K562 (cell line): ENCODE measurements at regions not wholly inside any gene's neighbourhood (a gene's known extent, or its start where the extent isn't known, plus 50 kb on each side); places are given as distances from the start of the nearest gene placed in this dataset.

Experiments
- ATAC-seq: fragments of 200-7000 bp; cut with Tn5 transposase; 3 replicates; pipeline ENCODE4 v1.9.1; 2020; ENCODE audit warnings: moderate library complexity
- BruUV-seq: library from RNA; stranded (reverse); fragments of 400-500 nt; replicated peaks from 2 replicates; lab custom pipeline; 2021; lab: Mats Ljungman, UMichigan
- CTCF ChIA-PET: fragments of 300-600 bp; formaldehyde crosslinking; extraction: SDS; loops from one replicate; lab custom pipeline; 2021; ENCODE audit warnings: low intra/inter-chr PET ratio; lab: Yijun Ruan, JAX
- POLR2A ChIA-PET: fragments of 300-600, 350-650 bp; sonication (Branson Sonifier 250); formaldehyde crosslinking; extraction: SDS; loops from one replicate; lab custom pipeline; 2021; ENCODE audit warnings: antibody characterized with exemption, inconsistent platforms; lab: Yijun Ruan, JAX
- DNase-seq, 4 experiments: peaks; one replicate each; pipeline versions ENCODE4 v3.0.0 to v3.0.0-alpha.2; 2011 to 2018; ENCODE audit warnings: low spot score in 3 of 4, mixed read lengths in 3 of 4; ENCODE audit errors: extremely low read depth in 1 of 4
- FAIRE-seq: peaks from 2 replicates; lab custom pipeline; 2011; peaks lifted over from hg19 to GRCh38; lab: Jason Lieb, UNC
- H2AFZ ChIP-seq: 2 replicates; pipeline ENCODE4 v1.6.0; 2011; ENCODE audit warnings: low read depth, low read length, control low read depth, inconsistent platforms
- H3K27ac ChIP-seq: fragments of 200-600 bp; 3 replicates; pipeline ENCODE4 v1.8.0; 2011; ENCODE audit warnings: low read depth, mild to moderate bottlenecking, control low read depth, inconsistent platforms, low read length, moderate library complexity, mixed read lengths; ENCODE audit errors: extremely low read depth
- H3K27me3 ChIP-seq, 2 experiments: fragments of 300-600 bp in 1 of 2; 2 replicates in 1 of 2; 3 replicates in 1 of 2; pipeline versions ENCODE4 v1.6.0 to v1.8.0; 2011; ENCODE audit warnings: inconsistent platforms in 2 of 2, low read length in 2 of 2, mild to moderate bottlenecking in 1 of 2, mixed read lengths in 1 of 2, moderate library complexity in 1 of 2; ENCODE audit not compliant: control insufficient read depth in 2 of 2, insufficient read depth in 2 of 2
- H3K36me3 ChIP-seq: fragments of 300-600 bp; 3 replicates; pipeline ENCODE4 v1.8.0; 2011; ENCODE audit warnings: mild to moderate bottlenecking, low read length, inconsistent platforms; ENCODE audit not compliant: control insufficient read depth, insufficient read depth
- H3K4me1 ChIP-seq, 2 experiments: fragments of 200-600 bp in 1 of 2; replicated peaks in 1 of 2; 2 replicates in 1 of 2; 3 replicates in 1 of 2; pipeline versions ENCODE4 v1.5.1 to v1.8.0; 2011; ENCODE audit warnings: inconsistent platforms in 2 of 2, low read length in 2 of 2, mild to moderate bottlenecking in 1 of 2, mixed read lengths in 1 of 2, moderate library complexity in 1 of 2; ENCODE audit not compliant: control insufficient read depth in 2 of 2, insufficient read depth in 2 of 2
- H3K4me2 ChIP-seq: 2 replicates; pipeline ENCODE4 v1.6.1; 2011; ENCODE audit warnings: low read length, control low read depth, inconsistent platforms, mixed read lengths; ENCODE audit not compliant: insufficient read depth
- H3K4me3 ChIP-seq: fragments of 200-600 bp; sonication (generic), shearing (Covaris generic); 2 replicates; pipeline ENCODE4 v1.5.1; 2016; ENCODE audit warnings: control low read depth, inconsistent platforms
- H3K79me2 ChIP-seq: fragments of 200-600 bp; 3 replicates; pipeline ENCODE4 v1.8.0; 2011; ENCODE audit warnings: low read length, inconsistent platforms; ENCODE audit not compliant: control insufficient read depth, insufficient read depth
- H3K9ac ChIP-seq, 2 experiments: 2 replicates each; pipeline versions ENCODE4 v1.6.0 to v1.6.1; 2011; ENCODE audit warnings: low read depth in 2 of 2, low read length in 2 of 2, control low read depth in 1 of 2, inconsistent platforms in 1 of 2, mild to moderate bottlenecking in 1 of 2, mixed read lengths in 1 of 2; ENCODE audit not compliant: insufficient read depth in 1 of 2
- H3K9me1 ChIP-seq: one replicate; pipeline ENCODE4 v1.6.0; 2011; ENCODE audit warnings: inconsistent platforms, mild to moderate bottlenecking, low read length, moderate library complexity; ENCODE audit not compliant: control insufficient read depth, insufficient read depth
- H3K9me3 ChIP-seq: replicated peaks from 2 replicates; pipeline ENCODE4 v1.5.1; 2011; ENCODE audit warnings: low read depth, low read length, inconsistent platforms; ENCODE audit not compliant: control insufficient read depth, insufficient read depth
- H4K20me1 ChIP-seq: replicated peaks from 2 replicates; pipeline ENCODE4 v1.6.1; 2011; ENCODE audit warnings: low read length, inconsistent platforms, mixed read lengths; ENCODE audit not compliant: control insufficient read depth, insufficient read depth
- GABPB2 ChIP-seq: fragments of 250-450 bp; sonication (Bioruptor Pico); conservative IDR thresholded peaks from 2 replicates; pipeline ENCODE4 v1.5.1; 2021; ENCODE audit warnings: mild to moderate bottlenecking
- SRSF1 ChIP-seq: fragments of 200-400 bp; formaldehyde crosslinking; IDR thresholded peaks from 2 replicates; pipeline ENCODE4 v1.6.1; 2017; ENCODE audit warnings: mild to moderate bottlenecking, low read depth, low read length, moderate library complexity
- TFE3 ChIP-seq: fragments of 450-650 bp; formaldehyde crosslinking; IDR thresholded peaks from 2 replicates; pipeline ENCODE4 v1.4.0; 2020; ENCODE audit warnings: mild to moderate bottlenecking, mixed read lengths
- TRIM24 ChIP-seq, 2 experiments: fragments of 450-650 bp; IDR thresholded peaks; 2 replicates each; pipeline ENCODE4 v1.6.1; 2016
- ZMIZ1 ChIP-seq, 2 experiments: fragments of 150-350 bp in 1 of 2; IDR thresholded peaks; 2 replicates each; pipeline ENCODE4 v1.6.1; 2012 to 2016; ENCODE audit warnings: low read depth in 2 of 2, low read length in 2 of 2, mild to moderate bottlenecking in 1 of 2, moderate library complexity in 1 of 2
- ZNF764 ChIP-seq: fragments of 250-450 bp; sonication (Bioruptor Pico); IDR thresholded peaks from 2 replicates; pipeline ENCODE4 v1.4.0; 2020; ENCODE audit warnings: low read depth, mild to moderate bottlenecking, moderate library complexity
- WGBS: fragments of 100-300 bp; shearing (Covaris generic); methylation state at CpG from one replicate; pipeline ENCODE4 v1.1.6; 2016; ENCODE audit warnings: low coverage, mixed read lengths; ENCODE audit not compliant: insufficient coverage; ENCODE audit errors: missing lambda C conversion rate; 5-methylcytosine and 5-hydroxymethylcytosine counted together
- in situ Hi-C: fragments of 300-500 bp; cut with MboI; formaldehyde crosslinking; loops from 4 replicates; pipeline ENCODE4 v1.15.0; 2018; ENCODE audit warnings: inconsistent platforms, mixed read lengths
- intact Hi-C: fragments of 100-400 bp; cut with micrococcal nuclease; formaldehyde crosslinking; loops from 2 replicates; pipeline ENCODE4 v1.14.2; 2022

GRCh38 chr3:124107104-124107890 lies 115.4 kb upstream of the ROPN1 start (continued):
- TF ChIP-seq ZMIZ1 (IDR thresholded peaks at IDR 0.05; ENCODE audit: low read depth in 2 of 2, low read length in 2 of 2) (no peak), ZNF764 (CRISPR knock-in tag) (no peak), SRSF1 (no peak), GABPB2 (CRISPR knock-in tag) (no peak)
- TF ChIP-seq, all 486 proteins: peak for 0

- H3K9me3 ChIP-seq = no peaks in the 10 kb centered on the region
- TF ChIP-seq TRIM24 (IDR thresholded peaks at IDR 0.05) (no peak), TFE3 (CRISPR knock-in tag) (peak; percentile 45)
- H2AFZ ChIP-seq = no peak overlapping the region
- no peaks in the 10 kb centered on the region for H4K20me1 ChIP-seq
- no peak overlapping the region for H3K9ac ChIP-seq
- ChIA-PET POLR2A (no interaction called here), CTCF (no interaction called here)
- in situ Hi-C loops = no loop called here
- no peak overlapping the region for H3K27ac ChIP-seq
- no peak overlapping the region for H3K4me3 ChIP-seq
- no peak for DNase-seq
- ATAC-seq = no peak
- no TSS peak for BruUV-seq
- intact Hi-C loops = no loop called here
- H3K4me1 ChIP-seq = no peaks in the 10 kb centered on the region
- no peak for FAIRE-seq
- 0% methylated on average over 1 of the region's 1 CpG for WGBS
- H3K79me2 ChIP-seq = no peaks in the 10 kb centered on the region
- H3K4me2 ChIP-seq = no peak overlapping the region
- H3K9me1 ChIP-seq = no peaks in the 10 kb centered on the region
- no peaks in the 10 kb centered on the region for H3K36me3 ChIP-seq
- no peaks in the 10 kb centered on the region for H3K27me3 ChIP-seq
These were observed 116.5 kb upstream of the ROPN1 start for GRCh38 chr3:124108446-124108845.
